Peyer's patch (tissue), 4 donors: ENCODE measurements at regions not wholly inside any gene's neighbourhood (a gene's known extent, or its start where the extent isn't known, plus 50 kb on each side); places are given as distances from the start of the nearest gene placed in this dataset.
"Not testable (repeated sequence)": the region's sequence is repeated elsewhere in the genome, so short reads cannot be mapped to it uniquely, and the experiment has no call there.

Experiments
- DNase-seq, 3 donors: peaks; one replicate each; pipeline ENCODE4 v3.0.0-alpha.2; 2017 to 2019
- H3K27ac ChIP-seq, 4 donors: fragments of 200-600 bp; sonication (generic); one replicate each; pipeline ENCODE4 v1.5.1; 2016 to 2019
- H3K27me3 ChIP-seq, 2 donors: fragments of 200-600 bp; sonication (generic); one replicate each; pipeline ENCODE4 v1.5.1; 2019
- H3K36me3 ChIP-seq, 3 donors: fragments of 200-600 bp; sonication (generic); one replicate each; pipeline ENCODE4 v1.5.1; 2016 to 2019
- H3K4me1 ChIP-seq, 4 donors: fragments of 200-600 bp; sonication (generic); one replicate each; pipeline ENCODE4 v1.5.1; 2016 to 2019
- H3K4me3 ChIP-seq, 4 donors: fragments of 200-600 bp; sonication (generic); 1 replicate in 3 of 4; 2 replicates in 1 of 4; pipeline ENCODE4 v1.5.1; 2016 to 2019; ENCODE audit warnings: mild to moderate bottlenecking in 1 of 4
- H3K9me3 ChIP-seq, 4 donors: fragments of 200-600 bp; sonication (generic); one replicate each; pipeline ENCODE4 v1.5.1; 2016 to 2019; ENCODE audit warnings: mild to moderate bottlenecking in 1 of 4
- POLR2A ChIP-seq, 2 donors: fragments of 450-650 bp; IDR thresholded peaks; one replicate each; pipeline ENCODE4 v1.5.1; 2017; ENCODE audit warnings: antibody characterized with exemption in 2 of 2, mild to moderate bottlenecking in 2 of 2, moderate library complexity in 2 of 2
- TF ChIP-seq, protein P1 (sequence below), 6 experiments: fragments of 450-650 bp in 4 of 6; fragments of 200-600 bp in 2 of 6; sonication (generic) in 1 of 6; IDR thresholded peaks; one replicate each; pipeline ENCODE4 v1.5.1; 2017 to 2019; ENCODE audit warnings: antibody characterized with exemption in 6 of 6, mild to moderate bottlenecking in 3 of 6, moderate library complexity in 1 of 6

DNA sequence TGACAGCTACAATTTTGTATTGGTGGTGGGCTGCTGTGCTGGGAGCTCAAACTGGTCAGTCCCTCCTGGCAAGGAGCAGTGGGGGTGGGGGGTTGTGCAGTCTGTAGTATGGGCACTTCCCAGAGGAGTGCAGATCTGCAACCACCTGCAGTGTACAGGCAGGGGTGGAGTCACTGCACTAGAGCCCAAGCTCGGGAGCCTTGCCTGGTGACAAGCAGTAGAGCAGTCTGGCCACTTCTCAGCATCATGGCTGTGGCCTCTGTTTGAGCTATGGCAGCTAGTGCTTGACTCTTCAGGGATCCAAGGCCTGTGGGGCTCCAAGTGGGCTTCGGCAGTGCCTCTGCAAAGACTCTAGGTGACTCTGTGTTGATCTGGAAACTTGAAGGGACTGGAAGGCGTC lies 585.1 kb upstream of the GRM3 start:
- DNase-seq = peak in 1 of 3 donors; percentile 30
- H3K27ac ChIP-seq = no peak overlapping the region
- H3K9me3 ChIP-seq = no peaks in the 10 kb centered on the region
- H3K4me3 ChIP-seq = no peak overlapping the region
- no peaks in the 10 kb centered on the region for H3K36me3 ChIP-seq
- H3K27me3 ChIP-seq = no peaks in the 10 kb centered on the region
- no peak for TF ChIP-seq POLR2A (IDR thresholded peaks at IDR 0.05)
- TF ChIP-seq, protein P1, sequence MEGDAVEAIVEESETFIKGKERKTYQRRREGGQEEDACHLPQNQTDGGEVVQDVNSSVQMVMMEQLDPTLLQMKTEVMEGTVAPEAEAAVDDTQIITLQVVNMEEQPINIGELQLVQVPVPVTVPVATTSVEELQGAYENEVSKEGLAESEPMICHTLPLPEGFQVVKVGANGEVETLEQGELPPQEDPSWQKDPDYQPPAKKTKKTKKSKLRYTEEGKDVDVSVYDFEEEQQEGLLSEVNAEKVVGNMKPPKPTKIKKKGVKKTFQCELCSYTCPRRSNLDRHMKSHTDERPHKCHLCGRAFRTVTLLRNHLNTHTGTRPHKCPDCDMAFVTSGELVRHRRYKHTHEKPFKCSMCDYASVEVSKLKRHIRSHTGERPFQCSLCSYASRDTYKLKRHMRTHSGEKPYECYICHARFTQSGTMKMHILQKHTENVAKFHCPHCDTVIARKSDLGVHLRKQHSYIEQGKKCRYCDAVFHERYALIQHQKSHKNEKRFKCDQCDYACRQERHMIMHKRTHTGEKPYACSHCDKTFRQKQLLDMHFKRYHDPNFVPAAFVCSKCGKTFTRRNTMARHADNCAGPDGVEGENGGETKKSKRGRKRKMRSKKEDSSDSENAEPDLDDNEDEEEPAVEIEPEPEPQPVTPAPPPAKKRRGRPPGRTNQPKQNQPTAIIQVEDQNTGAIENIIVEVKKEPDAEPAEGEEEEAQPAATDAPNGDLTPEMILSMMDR (IDR thresholded peaks at IDR 0.05) = no peak
- H3K4me1 ChIP-seq = no peaks in the 10 kb centered on the region

DNA sequence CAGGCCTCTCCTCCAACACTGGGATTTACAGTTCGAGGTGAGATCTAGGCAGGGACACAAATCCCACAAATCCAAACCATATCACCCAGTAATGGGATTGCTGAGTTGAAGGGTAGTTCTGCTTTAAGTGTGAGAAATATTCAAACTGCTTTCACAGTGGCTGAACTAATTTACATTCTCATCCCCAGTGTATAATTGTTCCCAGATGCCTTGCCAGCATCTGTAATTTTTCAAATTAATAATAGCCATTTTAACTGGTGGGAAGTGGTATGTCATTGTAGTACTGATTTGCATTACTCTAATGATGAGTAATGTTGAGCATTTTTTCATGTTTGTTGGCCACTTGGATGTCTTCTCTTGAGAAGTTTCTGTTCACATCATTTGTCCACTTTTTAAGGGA lies 592.8 kb upstream of the GRM3 start:
- Histone ChIP-seq H3K27ac (no peak overlapping the region), H3K4me3 (no peak overlapping the region), H3K4me1 (no peaks in the 10 kb centered on the region), H3K27me3 (no peaks in the 10 kb centered on the region), H3K9me3 (no peaks in the 10 kb centered on the region), H3K36me3 (no peaks in the 10 kb centered on the region)
- DNase-seq = no peak
- TF ChIP-seq, protein P1 (IDR thresholded peaks at IDR 0.05) = no peak
- TF ChIP-seq POLR2A (IDR thresholded peaks at IDR 0.05) = no peak

DNA sequence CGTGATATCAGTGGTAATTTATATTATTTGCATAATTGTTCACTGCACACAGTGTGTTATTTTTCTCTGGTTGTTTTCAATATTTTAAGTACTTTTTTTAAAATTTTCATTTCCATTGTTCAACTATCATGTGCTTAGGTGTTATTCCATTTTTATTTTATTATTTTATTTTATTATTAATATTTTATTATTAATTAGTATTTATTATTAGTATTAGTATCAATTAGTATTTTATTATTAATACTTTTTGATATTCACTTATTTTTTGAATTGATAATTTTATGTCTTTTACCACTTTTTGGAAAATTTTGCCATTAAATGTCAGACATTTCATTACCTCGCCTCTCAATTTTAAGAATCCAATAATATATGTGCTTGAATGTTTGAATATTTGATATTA lies 593.8 kb upstream of the GRM3 start:
- no peak overlapping the region for H3K4me3 ChIP-seq
- DNase-seq = no peak
- H3K9me3 ChIP-seq = no peaks in the 10 kb centered on the region
- H3K4me1 ChIP-seq = no peaks in the 10 kb centered on the region
- TF ChIP-seq, protein P1 (IDR thresholded peaks at IDR 0.05) = no peak
- TF ChIP-seq POLR2A (IDR thresholded peaks at IDR 0.05) = no peak
- no peak overlapping the region for H3K27ac ChIP-seq
- no peaks in the 10 kb centered on the region for H3K27me3 ChIP-seq
- H3K36me3 ChIP-seq = no peaks in the 10 kb centered on the region

DNA sequence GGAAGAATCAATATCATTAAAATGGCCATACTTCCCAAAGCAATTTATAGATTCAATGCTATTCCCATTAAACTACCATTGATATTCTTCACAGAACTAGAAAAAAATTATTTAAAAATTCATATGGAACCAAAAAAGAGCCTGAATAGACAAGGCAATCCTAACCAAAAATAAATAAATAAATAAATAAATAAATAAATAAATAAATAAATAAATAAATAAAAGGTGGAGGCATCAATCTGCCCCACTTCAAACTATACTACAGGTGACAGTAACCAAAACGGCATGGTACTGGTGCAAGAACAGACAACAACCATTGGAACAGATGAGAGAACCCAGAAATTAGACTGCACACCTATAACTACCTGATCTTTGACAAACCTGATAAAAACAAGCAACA lies 598.5 kb upstream of the GRM3 start:
- H3K27ac ChIP-seq, H3K27me3 ChIP-seq, H3K9me3 ChIP-seq, H3K4me1 ChIP-seq, H3K4me3 ChIP-seq, DNase-seq, H3K36me3 ChIP-seq: not testable (repeated sequence)

DNA sequence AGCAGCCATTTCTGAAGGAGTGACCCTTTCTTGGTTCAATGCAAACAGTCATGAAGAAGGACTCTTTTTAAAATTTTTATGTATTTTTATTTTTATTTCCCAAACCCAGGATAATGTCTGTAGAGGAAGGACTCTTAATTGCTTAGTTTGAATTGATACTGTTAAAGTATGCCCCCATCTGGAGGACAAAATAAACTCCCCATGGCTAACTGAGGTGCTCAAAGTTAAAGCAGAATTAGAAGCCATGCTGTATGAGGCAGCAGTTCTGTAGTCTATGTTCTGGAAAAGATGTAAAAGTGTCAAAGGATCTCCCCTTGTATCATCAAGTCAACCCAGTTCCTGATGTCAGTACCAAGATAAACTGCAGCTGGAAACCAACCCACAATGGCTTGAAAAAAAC lies 617.9 kb upstream of the GRM3 start:
- Histone ChIP-seq H3K36me3 (no peaks in the 10 kb centered on the region), H3K27me3 (no peaks in the 10 kb centered on the region), H3K27ac (no peak overlapping the region), H3K4me3 (no peak overlapping the region), H3K4me1 (no peaks in the 10 kb centered on the region), H3K9me3 (no peaks in the 10 kb centered on the region)
- TF ChIP-seq, protein P1 (IDR thresholded peaks at IDR 0.05) = no peak
- no peak for TF ChIP-seq POLR2A (IDR thresholded peaks at IDR 0.05)
- DNase-seq = no peak

DNA sequence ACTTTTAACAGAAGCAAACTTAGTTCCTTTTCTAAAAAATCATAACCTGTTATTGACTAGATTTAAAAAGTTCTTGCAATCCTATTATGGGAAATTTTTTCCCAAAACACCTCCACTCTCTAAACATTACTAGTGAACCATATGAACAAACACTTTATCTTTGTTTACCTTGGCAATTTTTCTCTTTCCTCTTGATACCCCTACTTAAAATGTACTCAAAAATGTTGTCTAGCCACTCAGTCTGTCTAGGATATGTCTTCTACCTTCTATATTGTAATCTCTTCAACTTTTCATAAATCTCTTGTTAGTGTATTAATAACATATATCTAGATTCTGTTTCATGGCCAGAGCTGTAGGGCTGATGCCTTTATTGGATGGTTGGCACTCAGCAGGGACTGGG lies 630.0 kb upstream of the GRM3 start:
- DNase-seq = no peak
- Histone ChIP-seq H3K9me3 (no peaks in the 10 kb centered on the region), H3K36me3 (no peaks in the 10 kb centered on the region), H3K27ac (no peak overlapping the region), H3K4me1 (no peaks in the 10 kb centered on the region), H3K4me3 (no peak overlapping the region), H3K27me3 (no peaks in the 10 kb centered on the region)
- TF ChIP-seq POLR2A (IDR thresholded peaks at IDR 0.05) = no peak
- TF ChIP-seq, protein P1 (IDR thresholded peaks at IDR 0.05) = no peak
